ENCODE measurements at regions not wholly inside any gene's neighbourhood (a gene's known extent, or its start where the extent isn't known, plus 50 kb on each side); places are given as distances from the start of the nearest gene placed in this dataset.

GRCh38 chr2:196344397-196344796 lies 173.0 kb upstream of the STK17B start:
- TF ChIP-seq CTCF (IDR thresholded peaks at IDR 0.05) = no peak
- TF ChIP-seq POLR2A (IDR thresholded peaks at IDR 0.05) = no peak
